IPS-NIHi11 (cell line): ENCODE measurements at regions not wholly inside any gene's neighbourhood (a gene's known extent, or its start where the extent isn't known, plus 50 kb on each side); places are given as distances from the start of the nearest gene placed in this dataset.

ENCODE experiments used
- DNase-seq: peaks from one replicate; pipeline ENCODE4 v3.0.0; 2012; ENCODE audit warnings: mixed read lengths, low spot score

DNA sequence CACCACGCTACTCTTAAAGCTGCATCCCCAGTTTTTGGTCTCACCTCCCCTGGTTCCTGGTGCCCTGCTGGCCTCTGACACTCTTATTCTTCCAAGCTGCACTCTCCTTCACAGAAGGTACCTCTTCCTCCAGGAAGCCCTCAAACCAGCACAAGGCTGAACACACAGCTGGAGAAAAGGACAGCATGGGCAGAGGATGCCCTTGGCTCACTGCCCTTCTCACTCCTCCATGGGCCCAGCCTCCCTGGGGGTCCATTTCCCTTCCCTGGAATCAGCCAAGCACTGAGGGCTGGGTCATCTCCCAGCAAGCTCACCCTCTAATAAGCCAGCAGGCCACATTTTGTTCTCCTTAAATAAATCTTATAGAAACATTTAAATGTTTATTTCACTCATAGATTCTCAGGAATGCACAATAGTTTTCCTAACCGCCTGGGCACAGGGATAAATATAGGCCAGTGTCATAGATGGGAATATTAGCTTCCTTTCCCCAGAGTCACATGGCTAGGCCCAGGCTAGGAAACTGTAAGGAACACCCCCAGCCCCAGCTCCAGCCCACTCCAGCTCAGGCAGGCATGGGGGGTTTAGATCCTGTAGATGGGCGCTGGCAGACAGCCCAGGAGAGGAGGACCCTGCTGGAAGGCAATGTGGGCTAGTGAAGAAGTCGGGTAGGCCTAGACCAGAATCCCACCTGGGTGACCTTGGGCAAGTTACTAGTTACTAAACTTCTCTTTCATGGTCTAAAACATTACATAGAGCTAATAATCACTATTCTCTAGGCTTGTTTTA, 51.5 kb downstream of the IRAG1 start:
- DNase-seq = no peak

DNA sequence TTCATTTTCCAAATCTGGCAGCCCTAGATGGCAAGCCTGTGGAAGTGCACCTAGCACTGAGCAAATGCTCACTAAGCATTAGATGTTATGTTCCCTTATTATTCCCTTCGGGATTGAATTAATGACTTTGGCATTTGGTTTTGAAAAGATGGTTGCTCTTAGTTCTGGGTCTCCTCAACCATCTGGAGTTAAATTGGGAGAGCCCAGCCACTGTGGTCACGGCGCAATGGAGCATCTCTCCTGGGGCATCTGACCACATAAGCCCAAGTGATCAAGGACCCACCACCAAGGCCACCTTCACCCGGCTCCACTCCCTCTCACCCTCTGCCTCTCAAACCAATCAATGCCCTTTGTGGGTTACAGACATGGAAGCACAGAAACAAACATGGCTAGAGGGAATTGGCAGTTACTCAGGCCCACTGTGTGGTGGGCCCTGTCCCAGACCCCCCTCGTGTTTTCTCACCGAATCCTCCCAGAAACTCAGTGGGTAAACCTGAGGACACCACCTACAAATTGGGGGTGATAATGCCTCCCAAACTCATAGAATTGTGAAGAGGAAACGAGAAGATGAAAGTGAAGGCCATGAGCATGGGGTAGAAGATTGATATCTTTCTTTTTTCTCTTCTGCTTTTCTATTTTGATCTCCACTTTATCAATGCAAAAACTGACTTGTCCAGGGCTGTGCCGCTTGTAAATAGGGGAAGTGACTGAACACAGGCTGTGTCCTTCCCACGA, 52.2 kb downstream of the IRAG1 start:
- no peak for DNase-seq

DNA sequence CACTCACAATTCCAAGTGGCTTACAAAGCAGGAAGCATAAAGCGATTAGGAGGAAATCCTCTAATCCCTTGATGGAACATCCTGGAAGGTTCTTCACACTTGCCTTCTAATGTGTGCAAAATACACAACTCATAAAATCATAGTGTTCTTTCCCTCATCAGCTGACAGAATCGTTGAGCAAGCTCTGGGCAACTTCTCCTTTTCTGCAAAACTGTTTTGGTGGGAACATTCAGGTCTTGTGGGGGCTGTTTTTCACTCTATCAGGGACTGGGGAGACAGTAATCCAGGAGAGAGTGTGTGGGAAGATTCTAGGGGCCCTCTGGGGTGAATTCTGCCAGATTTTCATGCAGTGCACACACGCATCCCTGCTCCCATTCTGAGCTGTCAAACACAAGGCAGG, 53.2 kb downstream of the IRAG1 start:
- DNase-seq = no peak

DNA sequence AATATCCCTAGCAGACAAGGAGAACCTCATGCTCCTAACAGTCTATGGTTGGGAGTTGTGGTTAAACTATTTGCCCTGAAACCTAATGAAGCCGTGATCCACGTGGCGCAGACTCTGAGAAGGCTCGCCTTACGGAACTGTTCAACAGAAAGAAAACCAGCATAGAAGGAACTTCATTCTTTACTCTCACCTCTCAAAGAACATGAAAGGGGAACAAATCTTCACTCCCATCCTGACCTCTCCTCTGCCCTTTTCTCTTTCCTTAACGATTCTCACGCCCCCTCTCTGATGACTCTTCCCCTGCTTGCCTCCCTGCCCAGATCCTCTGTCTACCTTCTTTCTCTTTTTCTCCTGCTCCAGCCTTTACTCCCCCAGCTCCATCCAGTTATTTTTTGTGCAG, 54.2 kb downstream of the IRAG1 start:
- no peak for DNase-seq

DNA sequence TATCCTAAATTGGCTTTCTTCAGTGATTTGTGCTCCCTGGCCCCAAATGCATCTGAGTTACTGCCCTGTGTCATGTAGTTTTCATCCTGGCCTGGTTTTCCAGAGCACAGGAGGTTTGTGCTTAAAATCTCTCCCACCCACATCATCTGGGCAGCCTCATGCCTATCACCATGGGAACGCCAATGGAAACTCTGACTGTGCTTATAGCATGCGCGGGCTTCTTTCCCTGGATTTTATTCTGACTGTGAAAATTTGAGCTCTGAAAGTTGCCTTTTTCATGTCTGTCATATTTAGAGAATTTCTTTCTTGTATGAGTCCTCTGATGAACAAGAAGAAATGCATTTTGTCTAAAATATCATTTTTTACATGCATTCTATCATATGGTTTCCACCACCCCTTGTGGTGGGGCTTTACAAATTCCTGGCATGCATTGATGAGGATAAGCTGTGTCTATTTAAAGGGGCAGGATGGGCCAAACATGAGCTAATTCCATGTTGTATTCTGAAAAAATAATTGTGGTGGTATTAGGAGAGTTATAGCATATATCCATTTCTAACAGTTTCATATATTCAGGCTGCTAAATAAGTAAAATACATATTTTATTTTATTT, 55.1 kb downstream of the IRAG1 start:
- DNase-seq = no peak

DNA sequence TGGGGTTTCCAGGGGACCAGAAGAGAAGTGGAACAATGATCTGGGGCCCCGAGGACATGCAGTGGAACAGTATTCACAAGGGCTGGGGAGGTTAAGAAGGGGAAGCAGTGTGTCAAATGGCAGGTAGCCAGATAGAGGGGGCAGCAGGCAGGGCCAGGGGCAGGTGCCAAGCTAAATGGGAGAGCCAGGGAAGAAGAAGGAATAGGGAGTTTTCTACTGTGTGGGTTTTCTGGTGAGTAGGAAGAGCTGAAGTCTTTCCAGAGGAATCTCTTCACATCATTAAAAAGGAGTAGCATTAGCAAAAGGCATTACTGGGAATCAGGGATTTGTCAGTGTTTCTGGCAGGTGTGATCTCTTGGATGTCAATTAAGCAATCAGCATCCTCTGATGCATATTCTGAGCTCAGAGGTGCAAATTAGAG, 55.8 kb downstream of the IRAG1 start:
- DNase-seq = no peak

DNA sequence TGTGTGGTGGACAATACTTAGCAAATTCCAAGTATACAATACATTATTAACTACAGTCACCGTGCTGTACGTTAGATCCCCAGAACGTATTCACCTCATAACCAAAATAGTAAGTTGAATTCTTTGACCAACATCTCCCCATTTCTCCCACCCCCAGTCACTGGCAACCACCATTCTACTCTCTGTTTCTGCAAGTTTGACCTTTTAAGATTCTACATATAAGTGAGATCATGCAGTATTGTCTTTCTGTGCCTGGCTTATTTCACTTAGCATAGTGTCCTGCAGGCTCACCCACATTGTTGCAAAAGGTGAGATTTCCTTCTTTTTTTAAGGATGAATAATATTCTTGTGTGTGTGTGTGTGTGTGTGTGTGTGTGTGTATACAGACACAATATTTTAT, 59.1 kb downstream of the IRAG1 start:
- DNase-seq = no peak

DNA sequence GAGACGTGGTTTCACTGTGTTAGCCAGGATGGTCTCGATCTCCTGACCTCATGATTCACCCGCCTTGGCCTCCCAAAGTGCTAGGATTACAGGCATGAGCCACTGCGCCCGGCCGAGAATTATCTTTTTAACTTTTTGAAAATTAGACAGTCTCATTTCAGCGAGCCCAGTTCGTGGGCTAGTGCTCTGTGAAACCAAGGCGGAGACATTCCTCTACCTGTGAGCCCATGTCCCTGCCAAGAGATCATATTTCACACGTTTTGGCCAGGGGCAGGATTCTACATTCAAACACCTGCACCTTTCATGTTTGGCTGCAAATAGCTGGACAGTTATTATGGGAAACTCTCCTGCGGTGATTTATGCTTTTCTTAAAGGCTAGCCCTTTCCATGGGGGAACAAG, 60.3 kb downstream of the IRAG1 start:
- DNase-seq = peak; percentile 66

DNA sequence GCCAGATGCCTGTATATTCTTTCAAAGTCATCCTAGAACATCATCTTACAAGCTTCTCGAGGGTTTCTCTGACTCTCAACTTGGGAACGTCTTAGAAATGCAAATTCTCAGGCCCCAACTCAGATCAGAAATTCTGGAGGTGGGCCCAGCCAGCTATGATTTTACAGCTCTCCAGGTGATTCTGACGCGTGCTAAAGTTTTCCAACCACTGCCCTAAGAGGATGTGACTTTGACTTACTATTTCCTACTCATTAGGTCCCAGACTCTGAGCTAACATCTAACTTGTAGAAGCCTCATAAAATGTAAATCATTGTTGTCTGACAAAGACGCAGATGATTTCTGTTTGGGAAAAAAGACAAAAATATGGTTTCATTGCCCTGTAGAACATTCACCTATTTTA, 61.1 kb downstream of the IRAG1 start:
- DNase-seq = no peak

DNA sequence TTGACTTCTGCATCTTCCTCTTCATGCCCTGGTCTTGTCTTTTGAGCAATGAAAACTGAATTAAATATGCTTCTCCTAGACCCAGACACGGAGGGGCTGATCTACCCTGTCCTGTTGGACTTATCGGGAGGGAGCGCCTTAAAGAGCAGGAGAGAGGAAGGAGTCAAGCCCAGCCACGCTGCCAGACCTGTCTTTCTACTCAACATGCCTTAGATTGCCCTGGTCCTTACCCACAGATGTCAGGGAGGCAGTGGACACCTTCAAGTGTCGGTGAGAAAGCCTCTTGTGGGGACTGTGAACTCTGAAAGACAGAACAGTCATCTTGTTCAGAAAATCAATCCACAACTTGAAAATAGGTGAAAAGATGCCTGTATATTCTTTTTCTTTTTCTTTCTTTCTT, 61.8 kb downstream of the IRAG1 start:
- DNase-seq = no peak

DNA sequence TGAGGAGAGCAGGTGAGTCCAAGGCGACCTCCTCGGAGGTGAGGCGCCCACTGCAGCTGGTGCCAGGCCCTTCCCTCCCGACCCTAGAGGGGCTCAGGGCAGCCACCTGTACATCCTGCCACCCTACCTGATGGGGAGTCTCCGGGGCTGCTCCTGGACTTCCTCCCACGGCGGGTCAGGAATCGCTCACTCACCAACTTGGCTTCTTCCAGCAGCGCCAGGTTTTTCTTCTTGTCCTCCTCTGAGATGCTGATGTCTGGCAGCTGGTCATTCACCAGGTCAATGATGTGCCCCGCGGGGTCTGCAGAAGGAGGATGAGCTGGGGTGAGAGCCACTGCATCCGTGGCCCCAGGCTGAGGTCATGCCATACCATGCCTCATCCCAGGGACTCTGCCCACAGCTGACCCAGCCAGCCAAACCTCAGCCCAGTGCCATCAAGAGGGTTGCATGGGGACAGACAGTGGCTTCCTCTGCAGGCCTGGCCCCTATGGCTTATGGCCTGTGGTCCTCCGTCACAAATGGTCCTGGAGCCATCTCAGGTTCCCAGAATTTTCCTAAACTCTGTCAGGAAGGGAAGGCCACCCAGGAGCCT, 61.0 kb upstream of the LYVE1 start:
- no peak for DNase-seq

DNA sequence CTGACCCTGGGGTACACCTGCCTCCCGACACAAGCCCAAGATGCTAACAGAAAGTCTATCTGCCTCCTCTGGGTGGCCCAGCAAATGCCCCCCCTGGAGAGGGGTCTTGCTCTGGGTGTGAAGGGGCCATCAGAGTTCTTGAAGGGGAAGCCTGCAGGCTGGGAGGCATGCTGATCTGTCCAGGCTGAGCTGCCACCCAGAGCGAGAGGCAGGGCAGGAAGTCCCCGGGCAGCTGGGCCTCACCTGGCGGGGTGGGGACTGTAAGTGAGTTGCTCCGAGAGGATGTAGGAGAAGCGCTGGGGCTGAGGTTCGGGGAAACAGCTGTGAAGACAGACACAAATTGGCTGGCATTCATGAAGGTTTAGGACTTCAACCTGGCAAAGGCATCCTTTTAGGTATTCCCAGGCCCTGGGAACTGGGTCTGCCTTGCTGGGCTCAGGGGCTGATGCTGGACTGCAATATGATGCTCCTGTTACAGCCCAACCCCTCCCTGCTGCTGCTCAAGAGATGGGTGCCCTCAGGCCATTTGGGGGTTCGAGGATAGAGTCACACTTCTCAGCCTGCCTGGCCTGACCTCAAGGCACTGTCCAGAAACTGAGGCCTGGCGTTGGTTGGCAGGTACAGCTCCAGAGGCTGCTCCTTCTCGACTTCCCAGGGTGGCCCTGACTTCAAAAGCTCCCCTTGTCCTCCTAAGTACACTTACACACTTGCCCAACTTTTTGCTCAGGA, 60.2 kb upstream of the LYVE1 start:
- no peak for DNase-seq

DNA sequence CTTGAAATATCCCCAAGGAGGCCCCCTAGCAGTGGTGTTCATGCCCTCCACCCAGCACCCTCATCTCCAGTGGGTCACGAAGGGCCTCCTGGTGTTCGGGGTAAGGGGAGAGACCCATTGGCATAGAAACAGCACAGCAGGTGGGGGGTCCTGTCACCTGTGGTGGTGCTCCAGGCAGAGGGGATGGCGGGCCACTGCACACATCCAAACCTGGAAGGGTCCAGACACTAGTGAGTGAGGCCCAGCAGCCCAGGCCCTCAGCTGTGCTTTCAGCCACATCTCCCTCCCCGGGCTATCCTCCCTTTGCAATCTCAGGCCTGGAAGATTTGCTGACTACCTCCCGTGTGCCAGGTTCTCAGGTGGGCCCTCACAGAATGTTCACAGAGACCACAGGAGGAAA, 59.4 kb upstream of the LYVE1 start:
- no peak for DNase-seq

DNA sequence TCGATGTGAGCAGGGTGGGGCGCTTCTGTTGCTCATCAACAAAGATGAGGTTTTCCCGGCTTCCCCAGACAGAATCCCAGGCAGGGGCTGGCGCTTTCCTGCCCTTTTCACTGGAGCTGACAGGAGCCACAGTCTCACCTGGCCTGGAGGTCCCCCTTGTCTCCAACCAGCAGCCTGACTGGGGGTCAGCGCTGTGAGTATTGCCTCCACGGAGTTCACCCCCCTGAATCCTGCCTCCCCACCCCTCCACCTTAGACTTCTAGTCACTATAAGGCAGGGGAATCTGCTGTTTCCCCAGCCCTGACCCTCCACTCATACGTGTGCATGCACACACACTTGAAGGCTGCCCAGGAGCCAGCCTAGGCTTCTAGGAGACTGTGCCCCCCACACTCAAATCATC, 58.8 kb upstream of the LYVE1 start:
- DNase-seq = no peak

DNA sequence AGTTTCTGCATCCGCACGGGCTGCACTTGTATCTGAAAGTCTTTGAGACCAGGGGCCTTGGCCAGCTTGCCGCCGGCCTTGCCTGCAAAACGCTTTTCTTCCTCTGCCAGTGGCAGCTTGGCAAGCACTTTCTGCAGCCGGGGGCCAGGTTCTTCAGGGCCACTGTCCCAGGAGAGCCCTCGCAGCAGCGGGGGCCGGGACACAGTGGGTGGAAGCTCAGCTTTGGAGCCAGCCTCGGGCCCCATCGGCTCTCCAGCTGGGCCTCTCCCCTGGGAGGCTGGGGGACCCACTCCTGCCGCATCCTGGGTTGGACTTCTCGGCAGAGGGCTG, 57.5 kb upstream of the LYVE1 start:
- DNase-seq = no peak

DNA sequence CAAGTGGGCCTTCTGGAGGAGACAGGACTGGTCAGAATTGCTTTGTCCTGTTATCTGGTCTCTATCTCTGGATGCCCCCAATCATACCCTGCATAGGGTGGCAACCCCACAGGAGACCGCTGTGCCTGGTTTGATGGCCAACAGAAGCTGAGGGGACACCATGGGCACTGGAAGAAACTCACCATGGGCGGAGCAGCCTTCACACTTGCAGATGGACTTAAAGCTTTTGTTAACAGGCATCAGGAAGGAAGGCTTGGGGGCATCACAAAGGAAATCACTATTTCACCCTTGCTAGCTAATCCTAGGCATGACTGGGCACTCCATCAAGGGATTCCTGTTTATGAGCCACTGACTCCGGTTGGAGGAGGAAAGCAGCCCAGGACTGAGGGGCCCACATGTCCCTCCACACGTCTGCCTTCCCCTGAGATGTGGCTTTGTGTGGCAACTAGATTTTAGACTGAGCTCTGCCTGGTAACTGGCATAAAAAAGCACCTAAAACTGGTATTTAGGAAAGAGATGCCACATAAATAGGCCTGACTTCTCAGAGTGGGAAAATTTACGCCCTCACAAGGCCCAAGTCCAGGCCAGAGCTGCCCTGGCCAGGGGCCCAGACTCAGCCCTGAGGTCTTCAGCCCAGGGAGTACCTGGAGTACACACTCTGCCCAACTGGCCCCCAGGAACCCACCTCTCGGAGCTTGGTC, 57.0 kb upstream of the LYVE1 start:
- no peak for DNase-seq

DNA sequence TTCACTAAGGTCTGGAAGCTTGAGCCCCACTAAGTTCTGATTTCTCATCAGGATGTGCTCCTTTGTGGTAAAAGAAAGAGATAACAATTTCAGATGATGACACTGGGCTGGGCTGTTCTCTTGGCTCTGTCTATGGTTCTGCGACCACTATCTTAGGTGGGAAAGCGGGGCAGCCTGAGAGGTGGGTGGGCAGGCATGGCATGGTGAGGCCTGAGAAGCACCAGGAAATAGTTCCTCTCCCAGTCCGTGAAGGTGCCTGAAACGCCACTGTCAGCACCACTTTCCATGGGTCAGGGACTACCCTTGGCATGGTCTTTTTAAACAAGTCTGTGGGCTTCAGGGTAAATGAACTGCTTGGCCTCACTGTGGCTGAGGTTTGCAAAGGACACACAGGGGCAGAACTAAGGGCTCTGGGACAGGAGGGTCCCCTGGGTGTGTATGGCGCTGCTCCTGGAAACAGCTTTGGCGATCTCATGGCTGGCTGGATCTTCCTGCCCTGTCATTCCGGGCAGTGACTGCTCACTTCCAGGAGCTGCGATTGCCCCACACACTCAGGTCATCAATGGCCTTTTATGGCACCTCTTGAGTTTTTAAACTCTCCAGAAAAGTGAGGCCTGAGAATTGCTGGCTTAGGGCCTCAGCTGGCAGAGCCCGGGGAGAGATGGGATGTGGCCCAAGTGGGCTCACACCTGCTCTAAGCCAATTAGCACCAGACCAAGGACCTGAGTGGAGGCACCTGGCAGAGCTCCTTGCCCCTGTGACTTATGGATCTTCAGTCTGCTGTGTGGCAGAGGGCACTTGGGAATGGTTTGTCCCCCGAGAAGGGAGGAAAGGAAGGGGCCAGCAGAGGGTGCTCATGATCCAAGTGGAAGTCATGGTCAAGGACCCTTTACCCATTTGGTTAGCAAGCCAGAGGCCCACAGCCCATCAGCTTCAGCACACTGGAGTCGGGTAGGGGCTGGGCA, 55.6 kb upstream of the LYVE1 start:
- DNase-seq = peak; percentile 74

DNA sequence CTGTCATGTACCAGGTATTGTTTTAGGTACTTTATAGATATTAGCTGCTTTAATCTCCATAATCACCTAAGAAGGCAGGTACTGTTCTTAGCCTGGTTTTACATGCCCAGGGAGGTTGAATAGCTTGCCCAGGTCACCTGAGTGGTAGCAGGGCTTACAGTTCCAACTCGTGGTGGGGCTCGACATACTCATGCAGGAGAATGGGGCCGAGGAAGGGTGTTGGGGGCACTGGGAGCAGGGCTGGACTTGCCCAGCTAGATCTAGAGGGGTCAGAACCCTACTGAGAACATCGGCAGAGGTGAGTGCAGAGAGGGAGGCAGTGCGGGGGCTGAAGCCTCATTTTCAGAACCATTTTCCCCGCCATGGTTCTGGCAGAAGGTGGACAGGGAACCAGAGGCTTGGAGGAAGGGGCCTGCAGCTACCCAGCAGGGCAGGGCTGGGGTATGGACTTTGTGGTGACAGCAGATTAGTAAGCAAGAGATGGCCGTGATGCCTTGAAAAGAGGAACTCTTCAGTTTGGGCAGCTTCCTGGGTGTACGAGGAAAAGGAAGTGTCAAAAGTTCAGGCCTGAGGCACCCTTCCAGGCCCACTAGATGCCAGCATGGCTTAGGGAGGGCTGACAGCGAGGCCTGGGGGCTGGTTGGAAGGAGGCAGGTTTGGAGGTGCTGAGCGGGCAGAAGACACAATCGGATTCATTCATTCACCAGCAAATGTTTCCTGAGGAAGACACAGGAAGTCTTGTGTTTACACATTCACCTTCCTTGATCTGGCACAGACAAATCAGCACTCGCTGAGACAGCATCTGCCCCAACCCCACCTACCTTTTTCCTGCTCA, 54.7 kb upstream of the LYVE1 start:
- no peak for DNase-seq

DNA sequence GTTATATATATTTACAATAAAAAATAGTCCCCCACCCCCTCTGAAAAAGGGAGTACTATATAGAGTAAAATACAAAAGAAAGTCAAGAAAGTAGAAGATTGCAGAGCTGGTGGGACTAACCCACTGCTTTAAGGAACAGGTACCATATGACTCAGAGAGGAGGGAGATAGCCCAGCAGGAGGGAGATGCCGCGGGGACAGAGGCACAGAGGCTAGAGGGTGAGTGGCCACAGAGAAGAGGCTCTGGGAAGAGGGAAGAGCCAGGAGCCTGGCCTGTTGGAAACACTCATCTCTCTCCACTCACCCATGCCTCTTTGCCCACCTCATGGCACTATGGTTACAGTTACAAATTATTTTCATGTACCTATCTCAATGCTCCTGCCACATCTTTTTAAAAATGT, 53.6 kb upstream of the LYVE1 start:
- no peak for DNase-seq
